Adrenal gland (tissue), 9 donors: ENCODE measurements at regions not wholly inside any gene's neighbourhood (a gene's known extent, or its start where the extent isn't known, plus 50 kb on each side); places are given as distances from the start of the nearest gene placed in this dataset.

Experiments used
- DNase-seq, 7 donors: peaks; one replicate each; pipeline ENCODE4 v3.0.0-alpha.2; 2019 to 2020
- H3K27ac ChIP-seq, 5 donors: fragments of 200-600 bp; sonication (generic) in 4 of 5; 1 replicate in 3 of 5; 2 replicates in 2 of 5; pipeline versions ENCODE4 v1.5.1 to v1.8.0; 2016 to 2020; ENCODE audit warnings: mild to moderate bottlenecking in 1 of 5
- H3K27me3 ChIP-seq: fragments of 200-600 bp; 2 replicates; pipeline ENCODE4 v1.8.0; 2021
- H3K36me3 ChIP-seq, 2 donors: fragments of 200-600 bp; replicated peaks in 1 of 2; 1 replicate in 1 of 2; 2 replicates in 1 of 2; pipeline versions ENCODE4 v1.5.1 to v1.8.0; 2018 to 2022
- H3K4me1 ChIP-seq, 2 donors: fragments of 200-600 bp; replicated peaks in 1 of 2; 1 replicate in 1 of 2; 2 replicates in 1 of 2; pipeline versions ENCODE4 v1.5.1 to v1.8.0; 2018 to 2021
- H3K4me3 ChIP-seq, 4 donors: fragments of 200-600 bp; sonication (generic) in 3 of 4; one replicate each; pipeline ENCODE4 v1.5.1; 2016 to 2018
- H3K9me3 ChIP-seq, 3 donors: fragments of 200-600 bp; sonication (generic) in 1 of 3; replicated peaks in 1 of 3; 1 replicate in 2 of 3; 2 replicates in 1 of 3; pipeline versions ENCODE4 v1.5.1 to v1.8.0; 2016 to 2021
- CTCF ChIP-seq, 6 experiments: fragments of 450-650 bp in 4 of 6; fragments of 200-600 bp in 2 of 6; sonication (generic) in 1 of 6; IDR thresholded peaks; 1 replicate in 5 of 6; 2 replicates in 1 of 6; pipeline versions ENCODE4 v1.5.1 to v1.8.0; 2016 to 2021; ENCODE audit warnings: antibody characterized with exemption in 6 of 6, mild to moderate bottlenecking in 2 of 6, moderate library complexity in 1 of 6
- POLR2A ChIP-seq, 2 donors: fragments of 450-650 bp; IDR thresholded peaks; one replicate each; pipeline ENCODE4 v1.6.1; 2017; ENCODE audit warnings: antibody characterized with exemption in 2 of 2, mild to moderate bottlenecking in 2 of 2, moderate library complexity in 1 of 2
- WGBS, 4 donors: extraction: QIAGEN DNeasy Blood & Tissue Kit in 2 of 4; methylation state at CpG; one replicate each; pipeline versions ENCODE4 v1.1.5 to v1.1.7; 2013 to 2017; 5-methylcytosine and 5-hydroxymethylcytosine counted together
- intact Hi-C, 2 donors: fragments of 100-400 bp; cut with DNase I; formaldehyde crosslinking; loops; one replicate each; pipeline versions ENCODE4 v1.14.1 to v1.15.0; 2022 to 2023
- donor health status: healthy with polysubstance abuse.
- donor health status: Bipolar disorder and iron deficiency.
- donor health status: DM: yes; HTN: yes; CAD: no.
- donor health status: DM: no; HTN: no; CAD: no.
- donor health status: DM: no; HTN: no; CAD: no.

- no peaks in the 10 kb centered on the region for H3K9me3 ChIP-seq
- H3K36me3 ChIP-seq: no peaks in the 10 kb centered on the region
- H3K27ac ChIP-seq: no peak overlapping the region
- WGBS, 4 donors: 87 to 90% (median 88%) methylated on average over 5 of the region's 5 CpGs
- peaks cover 14% of the 10 kb centered on the region for H3K27me3 ChIP-seq
- no peaks in the 10 kb centered on the region for H3K4me1 ChIP-seq
- TF ChIP-seq CTCF (IDR thresholded peaks at IDR 0.05) (no peak), POLR2A (IDR thresholded peaks at IDR 0.05) (no peak)
- intact Hi-C loops: no loop called here
- peak in 1 of 7 donors; percentile 31 for DNase-seq
- no peak overlapping the region for H3K4me3 ChIP-seq
Measured at GRCh38 chr1:157203166-157203565, 65.0 kb upstream of the ETV3 start.

- no peak for DNase-seq
- intact Hi-C loops: no loop called here
- no peak overlapping the region for H3K27ac ChIP-seq
- H3K36me3 ChIP-seq: no peaks in the 10 kb centered on the region
- peaks cover 14% of the 10 kb centered on the region for H3K27me3 ChIP-seq
- TF ChIP-seq CTCF (IDR thresholded peaks at IDR 0.05) (no peak), POLR2A (IDR thresholded peaks at IDR 0.05) (no peak)
- 40 to 65% (median 56%) methylated on average over 5 of the region's 5 CpGs for WGBS, 4 donors
- H3K9me3 ChIP-seq: no peaks in the 10 kb centered on the region
- no peak overlapping the region for H3K4me3 ChIP-seq
- H3K4me1 ChIP-seq: no peaks in the 10 kb centered on the region
Measured at GRCh38 chr1:157202331-157202730, 64.1 kb upstream of the ETV3 start.

GRCh38 chr1:157201767-157202166, 63.6 kb upstream of the ETV3 start:
- no peaks in the 10 kb centered on the region for H3K36me3 ChIP-seq
- H3K4me1 ChIP-seq: no peaks in the 10 kb centered on the region
- no peaks in the 10 kb centered on the region for H3K9me3 ChIP-seq
- DNase-seq: no peak
- TF ChIP-seq POLR2A (IDR thresholded peaks at IDR 0.05) (no peak), CTCF (IDR thresholded peaks at IDR 0.05) (no peak)
- H3K27me3 ChIP-seq: peaks cover 14% of the 10 kb centered on the region
- no peak overlapping the region for H3K27ac ChIP-seq
- no peak overlapping the region for H3K4me3 ChIP-seq
- intact Hi-C loops: no loop called here
- WGBS, 4 donors: 76 to 86% (median 85%) methylated on average over 4 of the region's 4 CpGs

GRCh38 chr1:157200451-157200850, 62.3 kb upstream of the ETV3 start:
- Histone ChIP-seq H3K9me3 (no peaks in the 10 kb centered on the region), H3K4me3 (no peak overlapping the region), H3K36me3 (no peaks in the 10 kb centered on the region), H3K4me1 (no peaks in the 10 kb centered on the region), H3K27ac (no peak overlapping the region), H3K27me3 (peaks cover 21% of the 10 kb centered on the region)
- TF ChIP-seq POLR2A (IDR thresholded peaks at IDR 0.05) (no peak), CTCF (IDR thresholded peaks at IDR 0.05) (no peak)
- DNase-seq: no peak
- 62 to 77% (median 70%) methylated on average over 8 of the region's 8 CpGs for WGBS, 4 donors
- intact Hi-C loops: no loop called here
